ENCODE measurements at regions not wholly inside any gene's neighbourhood (a gene's known extent, or its start where the extent isn't known, plus 50 kb on each side); places are given as distances from the start of the nearest gene placed in this dataset.

DNA sequence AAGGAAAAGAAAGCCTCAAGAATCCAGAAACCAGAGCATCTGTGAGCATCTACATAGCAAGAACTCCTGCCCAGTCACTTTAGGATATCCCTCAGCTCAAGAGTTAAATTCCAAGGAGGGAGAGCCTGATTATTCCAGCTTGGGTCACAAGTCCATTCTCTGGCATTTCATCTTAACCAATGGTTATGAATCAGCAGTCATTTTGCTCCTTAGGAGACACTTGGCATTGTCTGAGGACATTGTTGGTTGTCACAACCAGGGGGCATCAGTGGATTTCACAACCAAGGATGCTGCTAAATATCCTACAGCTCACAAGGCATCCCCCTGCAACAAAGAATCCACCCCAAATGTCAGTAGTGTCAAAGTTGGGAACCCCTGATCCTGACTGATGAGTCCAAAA is 51.0 kb upstream of the LMCD1 start:
- no peak overlapping the region for H3K4me3 ChIP-seq (ENCODE audit: low read depth, low read length)
- TF ChIP-seq, protein P1, sequence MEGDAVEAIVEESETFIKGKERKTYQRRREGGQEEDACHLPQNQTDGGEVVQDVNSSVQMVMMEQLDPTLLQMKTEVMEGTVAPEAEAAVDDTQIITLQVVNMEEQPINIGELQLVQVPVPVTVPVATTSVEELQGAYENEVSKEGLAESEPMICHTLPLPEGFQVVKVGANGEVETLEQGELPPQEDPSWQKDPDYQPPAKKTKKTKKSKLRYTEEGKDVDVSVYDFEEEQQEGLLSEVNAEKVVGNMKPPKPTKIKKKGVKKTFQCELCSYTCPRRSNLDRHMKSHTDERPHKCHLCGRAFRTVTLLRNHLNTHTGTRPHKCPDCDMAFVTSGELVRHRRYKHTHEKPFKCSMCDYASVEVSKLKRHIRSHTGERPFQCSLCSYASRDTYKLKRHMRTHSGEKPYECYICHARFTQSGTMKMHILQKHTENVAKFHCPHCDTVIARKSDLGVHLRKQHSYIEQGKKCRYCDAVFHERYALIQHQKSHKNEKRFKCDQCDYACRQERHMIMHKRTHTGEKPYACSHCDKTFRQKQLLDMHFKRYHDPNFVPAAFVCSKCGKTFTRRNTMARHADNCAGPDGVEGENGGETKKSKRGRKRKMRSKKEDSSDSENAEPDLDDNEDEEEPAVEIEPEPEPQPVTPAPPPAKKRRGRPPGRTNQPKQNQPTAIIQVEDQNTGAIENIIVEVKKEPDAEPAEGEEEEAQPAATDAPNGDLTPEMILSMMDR (conservative IDR thresholded peaks at IDR 0.05; ENCODE audit: low read depth, low read length), result peak; percentile 30
- DNase-seq (ENCODE audit: low read depth), result no peak

DNA sequence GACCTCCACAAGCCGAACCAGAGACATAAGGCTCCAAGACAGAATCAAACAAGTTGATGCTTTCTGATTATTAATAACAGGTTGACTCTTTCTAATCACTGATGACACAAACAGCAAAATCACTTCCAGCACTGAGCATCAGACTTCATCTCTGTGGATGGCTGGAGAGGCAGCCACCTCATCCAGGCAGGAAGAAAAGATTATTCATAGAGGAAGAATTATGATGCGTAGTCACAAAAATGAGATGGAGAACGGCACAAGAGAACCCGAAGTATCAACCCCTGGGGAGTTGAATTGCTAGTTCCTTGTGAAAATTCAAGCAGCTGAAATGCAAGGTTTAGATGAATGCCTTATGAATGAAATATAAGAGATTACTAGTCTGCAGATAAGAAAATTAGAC is 49.9 kb upstream of the LMCD1 start:
- TF ChIP-seq, protein P1 (conservative IDR thresholded peaks at IDR 0.05; ENCODE audit: low read depth, low read length), result no peak
- no peak overlapping the region for H3K4me3 ChIP-seq (ENCODE audit: low read depth, low read length)
- DNase-seq (ENCODE audit: low read depth), result no peak

Data from epithelial cell of proximal tubule (primary cell).